ENCODE measurements at regions not wholly inside any gene's neighbourhood (a gene's known extent, or its start where the extent isn't known, plus 50 kb on each side); places are given as distances from the start of the nearest gene placed in this dataset.

- H3K9me3 Mint-ChIP-seq, result no peaks in the 10 kb centered on the region
- no peak overlapping the region for H3K4me3 Mint-ChIP-seq
- no peaks in the 10 kb centered on the region for H3K36me3 Mint-ChIP-seq
- DNase-seq (ENCODE audit: low spot score in 2 of 2), result no peak
- no peak overlapping the region for H3K27ac Mint-ChIP-seq
- H3K4me1 Mint-ChIP-seq, result no peaks in the 10 kb centered on the region
- ATAC-seq, result no peak
Measured at GRCh38 chr15:93658026-93658816, 569.2 kb upstream of the RGMA start.

- H3K4me3 Mint-ChIP-seq, result no peak overlapping the region
- H3K36me3 Mint-ChIP-seq, result no peaks in the 10 kb centered on the region
- no peak for ATAC-seq
- H3K27ac Mint-ChIP-seq, result no peak overlapping the region
- no peak for DNase-seq (ENCODE audit: low spot score in 2 of 2)
- no peaks in the 10 kb centered on the region for H3K4me1 Mint-ChIP-seq
- no peaks in the 10 kb centered on the region for H3K9me3 Mint-ChIP-seq
Measured at GRCh38 chr15:93656041-93656440, 567.0 kb upstream of the RGMA start.

DNA sequence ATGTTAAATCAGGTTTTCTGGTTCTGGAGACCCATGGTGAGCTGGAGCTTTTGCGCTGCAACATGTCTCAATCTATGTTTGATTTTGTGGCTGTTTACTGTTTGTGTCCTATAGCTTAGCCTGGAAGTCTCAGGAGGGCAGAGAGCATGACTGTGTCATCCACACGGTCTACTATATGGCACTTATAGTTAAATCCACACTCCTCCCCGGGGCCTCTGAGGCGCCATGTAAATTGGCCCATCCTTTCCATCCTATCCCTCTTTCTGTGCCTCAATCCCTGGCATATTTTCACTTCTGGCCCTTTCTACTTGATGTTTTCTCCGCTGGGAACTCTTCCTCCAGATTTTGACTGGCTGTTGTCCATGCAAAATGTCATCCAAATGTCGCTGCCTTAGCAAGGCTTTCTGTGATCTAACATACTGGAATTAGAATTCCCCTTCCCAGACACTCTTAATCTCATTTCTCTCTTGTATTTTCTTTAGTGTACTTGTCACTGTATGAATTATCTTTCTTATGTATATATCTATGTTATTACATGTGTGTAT lies 560.8 kb upstream of the RGMA start:
- H3K27ac Mint-ChIP-seq, result no peak overlapping the region
- H3K36me3 Mint-ChIP-seq, result no peaks in the 10 kb centered on the region
- ATAC-seq, result no peak

DNA sequence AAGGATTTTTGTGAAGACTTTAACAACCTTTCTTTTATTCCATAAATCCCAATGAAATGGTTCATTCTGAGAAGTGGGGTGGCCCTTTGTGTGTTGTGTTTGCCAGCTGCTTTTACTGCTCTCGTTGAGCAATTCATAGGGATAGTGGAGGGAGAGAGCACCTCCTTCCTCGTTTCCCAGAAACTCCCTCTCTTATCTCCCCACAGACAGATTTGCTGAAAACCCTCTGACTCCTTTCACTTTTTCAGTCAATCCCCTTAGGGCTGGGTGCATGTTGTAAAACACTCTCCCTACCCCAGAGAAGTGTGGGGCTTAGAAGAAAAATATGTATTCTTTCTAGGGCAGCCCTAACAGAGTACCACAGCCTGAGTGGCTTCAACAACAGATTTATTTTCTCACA lies 557.2 kb upstream of the RGMA start:
- no peak overlapping the region for H3K27ac Mint-ChIP-seq
- H3K36me3 Mint-ChIP-seq, result no peaks in the 10 kb centered on the region
- H3K4me1 Mint-ChIP-seq, result no peaks in the 10 kb centered on the region
- DNase-seq (ENCODE audit: low spot score in 2 of 2) (no peak), ATAC-seq (no peak)
- no peaks in the 10 kb centered on the region for H3K9me3 Mint-ChIP-seq
- no peak overlapping the region for H3K4me3 Mint-ChIP-seq

More for the DNA sequence above, 560.8 kb upstream of the RGMA start:
- no peak for DNase-seq (ENCODE audit: low spot score in 2 of 2)
- Mint-ChIP-seq H3K4me3 (no peak overlapping the region), H3K9me3 (no peaks in the 10 kb centered on the region), H3K4me1 (no peaks in the 10 kb centered on the region)

GRCh38 chr15:93645594-93645993 lies 556.6 kb upstream of the RGMA start:
- no peaks in the 10 kb centered on the region for H3K36me3 Mint-ChIP-seq
- DNase-seq (ENCODE audit: low spot score in 2 of 2) (no peak), ATAC-seq (no peak)
- no peak overlapping the region for H3K4me3 Mint-ChIP-seq
- H3K27ac Mint-ChIP-seq, result no peak overlapping the region
- H3K4me1 Mint-ChIP-seq, result no peaks in the 10 kb centered on the region
- H3K9me3 Mint-ChIP-seq, result no peaks in the 10 kb centered on the region

- Mint-ChIP-seq H3K27ac (no peak overlapping the region), H3K4me1 (no peaks in the 10 kb centered on the region), H3K36me3 (no peaks in the 10 kb centered on the region), H3K9me3 (no peaks in the 10 kb centered on the region), H3K4me3 (no peak overlapping the region)
- no peak for ATAC-seq
- no peak for DNase-seq (ENCODE audit: low spot score in 2 of 2)
Measured at GRCh38 chr15:93644595-93644994, 555.6 kb upstream of the RGMA start.

- DNase-seq (ENCODE audit: low spot score in 2 of 2), result no peak
- Mint-ChIP-seq H3K9me3 (no peaks in the 10 kb centered on the region), H3K27ac (no peak overlapping the region), H3K4me1 (no peaks in the 10 kb centered on the region), H3K36me3 (no peaks in the 10 kb centered on the region), H3K4me3 (no peak overlapping the region)
- ATAC-seq, result no peak
Measured at GRCh38 chr15:93640411-93640962, 551.5 kb upstream of the RGMA start.

- Mint-ChIP-seq H3K4me1 (no peaks in the 10 kb centered on the region), H3K27ac (no peak overlapping the region), H3K9me3 (peaks cover 2% of the 10 kb centered on the region), H3K36me3 (no peaks in the 10 kb centered on the region), H3K4me3 (no peak overlapping the region)
- ATAC-seq (no peak), DNase-seq (ENCODE audit: low spot score in 2 of 2) (no peak)
Measured at GRCh38 chr15:93631958-93632618, 543.1 kb upstream of the RGMA start.

- no peaks in the 10 kb centered on the region for H3K9me3 Mint-ChIP-seq
- H3K4me3 Mint-ChIP-seq, result no peak overlapping the region
- no peak overlapping the region for H3K27ac Mint-ChIP-seq
- ATAC-seq, result no peak
- no peaks in the 10 kb centered on the region for H3K4me1 Mint-ChIP-seq
- H3K36me3 Mint-ChIP-seq, result no peaks in the 10 kb centered on the region
- no peak for DNase-seq (ENCODE audit: low spot score in 2 of 2)
Measured at GRCh38 chr15:93619597-93619996, 530.6 kb upstream of the RGMA start.

DNA sequence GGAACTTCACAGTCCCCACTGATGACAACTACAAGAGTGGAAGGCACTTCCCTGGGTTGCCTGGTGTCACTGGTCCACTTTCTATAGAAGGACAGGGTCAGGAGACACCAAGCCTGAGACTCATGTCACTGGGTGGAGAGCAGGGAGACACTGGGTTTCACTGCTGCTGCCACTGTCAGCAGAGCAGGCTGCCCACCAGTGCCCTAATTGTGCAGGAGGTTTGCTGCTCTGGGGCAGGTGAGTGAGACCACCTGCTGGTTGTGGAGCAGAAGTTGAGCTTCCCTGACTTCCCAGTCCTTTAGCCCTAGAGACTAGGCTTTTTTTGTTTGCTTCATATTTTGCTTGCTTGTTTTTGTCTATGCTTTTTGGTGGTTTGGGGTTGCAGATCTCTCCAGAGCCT lies 528.4 kb upstream of the RGMA start:
- ATAC-seq (peak; percentile 11), DNase-seq (ENCODE audit: low spot score in 2 of 2) (no peak)
- Mint-ChIP-seq H3K4me1 (no peaks in the 10 kb centered on the region), H3K4me3 (no peak overlapping the region), H3K27ac (no peak overlapping the region), H3K36me3 (no peaks in the 10 kb centered on the region), H3K9me3 (no peaks in the 10 kb centered on the region)

GRCh38 chr15:93614386-93615104 lies 525.5 kb upstream of the RGMA start:
- H3K4me3 Mint-ChIP-seq, result no peak overlapping the region
- no peaks in the 10 kb centered on the region for H3K36me3 Mint-ChIP-seq
- DNase-seq (ENCODE audit: low spot score in 2 of 2), result no peak

GRCh38 chr15:93613386-93613785 lies 524.4 kb upstream of the RGMA start:
- Mint-ChIP-seq H3K4me1 (no peaks in the 10 kb centered on the region), H3K27ac (no peak overlapping the region), H3K9me3 (no peaks in the 10 kb centered on the region), H3K4me3 (no peak overlapping the region), H3K36me3 (no peaks in the 10 kb centered on the region)
- DNase-seq (ENCODE audit: low spot score in 2 of 2) (no peak), ATAC-seq (no peak)

More at GRCh38 chr15:93614386-93615104, 525.5 kb upstream of the RGMA start:
- Mint-ChIP-seq H3K27ac (no peak overlapping the region), H3K4me1 (no peaks in the 10 kb centered on the region), H3K9me3 (no peaks in the 10 kb centered on the region)
- ATAC-seq, result no peak

GRCh38 chr15:93612953-93613352 lies 523.9 kb upstream of the RGMA start:
- Mint-ChIP-seq H3K36me3 (no peaks in the 10 kb centered on the region), H3K4me3 (no peak overlapping the region), H3K9me3 (no peaks in the 10 kb centered on the region), H3K27ac (no peak overlapping the region), H3K4me1 (no peaks in the 10 kb centered on the region)
- DNase-seq (ENCODE audit: low spot score in 2 of 2) (no peak), ATAC-seq (no peak)

DNA sequence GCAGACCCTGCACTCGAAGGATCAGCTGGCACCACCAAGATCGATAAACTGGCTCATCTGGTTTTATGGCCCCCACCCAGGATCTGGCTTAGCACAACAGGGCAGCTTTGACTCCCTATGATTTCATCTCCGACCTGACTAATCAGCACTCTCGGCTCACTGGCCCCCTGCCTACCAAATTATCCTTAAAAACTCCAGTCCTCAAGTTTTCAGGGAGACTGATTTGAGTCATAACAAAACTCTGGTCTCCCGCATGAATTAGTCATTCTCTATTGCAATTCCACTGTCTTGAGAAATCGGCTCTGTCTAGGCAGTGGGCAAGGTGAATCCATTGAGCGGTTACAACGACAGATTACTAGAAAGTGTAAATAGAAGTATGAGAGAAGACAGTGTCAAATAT lies 521.9 kb upstream of the RGMA start:
- no peaks in the 10 kb centered on the region for H3K9me3 Mint-ChIP-seq
- DNase-seq (ENCODE audit: low spot score in 2 of 2), result no peak
- H3K4me1 Mint-ChIP-seq, result no peaks in the 10 kb centered on the region
- no peak overlapping the region for H3K4me3 Mint-ChIP-seq
- H3K27ac Mint-ChIP-seq, result no peak overlapping the region
- H3K36me3 Mint-ChIP-seq, result no peaks in the 10 kb centered on the region
- ATAC-seq, result no peak

GRCh38 chr15:93608643-93609148 lies 519.7 kb upstream of the RGMA start:
- Mint-ChIP-seq H3K9me3 (no peaks in the 10 kb centered on the region), H3K4me1 (no peaks in the 10 kb centered on the region), H3K27ac (no peak overlapping the region), H3K4me3 (no peak overlapping the region), H3K36me3 (no peaks in the 10 kb centered on the region)
- ATAC-seq (no peak), DNase-seq (ENCODE audit: low spot score in 2 of 2) (no peak)

Data from stimulated activated effector memory CD8-positive, alpha-beta T cell treated with anti-CD3 and anti-CD28 coated beads, Interleukin-12 subunit alpha, Interleukin-12 subunit beta, amount 100 ng/mL, for 72 hours (primary cell).